Panc1 (cell line): ENCODE measurements at regions not wholly inside any gene's neighbourhood (a gene's known extent, or its start where the extent isn't known, plus 50 kb on each side); places are given as distances from the start of the nearest gene placed in this dataset.
"Not testable (repeated sequence)": the region's sequence is repeated elsewhere in the genome, so short reads cannot be mapped to it uniquely, and the experiment has no call there.

Experiments used
- ATAC-seq: fragments of 200-7000 bp; cut with Tn5 transposase; 2 replicates; pipeline ENCODE4 v1.9.1; 2020; ENCODE audit warnings: mild to moderate bottlenecking, moderate library complexity
- BruUV-seq: library from RNA; stranded (reverse); fragments of 400-500 nt; replicated peaks from 2 replicates; lab custom pipeline; 2021; lab: Mats Ljungman, UMichigan
- CTCF ChIA-PET: fragments of 300-600 bp; sonication (Branson Sonifier 250); formaldehyde crosslinking; loops from one replicate; lab custom pipeline; 2022; ENCODE audit warnings: antibody characterized with exemption; lab: Charles Lee
- POLR2A ChIA-PET: fragments of 300-600 bp; sonication (Branson Sonifier 250); formaldehyde crosslinking; loops from one replicate; lab custom pipeline; 2022; ENCODE audit warnings: antibody characterized with exemption; lab: Charles Lee
- DNase-seq: peaks from one replicate; pipeline ENCODE4 v3.0.0-alpha.2; 2010; ENCODE audit warnings: low read depth, low spot score
- H3K27ac ChIP-seq: 2 replicates; pipeline ENCODE4 v1.5.1; 2011; ENCODE audit warnings: mild to moderate bottlenecking, low read length, inconsistent platforms
- H3K27me3 ChIP-seq: fragments of 200-500 bp; sonication (Bioruptor generic); 2 replicates; pipeline ENCODE4 v1.6.0; 2014; ENCODE audit warnings: low read length, inconsistent platforms; ENCODE audit not compliant: control insufficient read depth, insufficient read depth
- H3K36me3 ChIP-seq: fragments of 200-500 bp; sonication (Bioruptor generic); 2 replicates; pipeline ENCODE4 v1.5.1; 2014; ENCODE audit warnings: inconsistent platforms, mild to moderate bottlenecking, low read length, moderate library complexity; ENCODE audit not compliant: control insufficient read depth, insufficient read depth
- H3K4me1 ChIP-seq: 2 replicates; pipeline ENCODE4 v1.5.1; 2011; ENCODE audit warnings: inconsistent platforms, mild to moderate bottlenecking, low read length, moderate library complexity; ENCODE audit not compliant: control insufficient read depth, insufficient read depth
- H3K4me3 ChIP-seq, 2 experiments: 2 replicates each; pipeline ENCODE4 v1.5.1; 2011 to 2012; ENCODE audit warnings: low read depth in 2 of 2, low read length in 2 of 2, mild to moderate bottlenecking in 2 of 2, inconsistent platforms in 1 of 2, moderate library complexity in 1 of 2
- H3K9me3 ChIP-seq: fragments of 200-500 bp; sonication (Bioruptor generic); 2 replicates; pipeline ENCODE4 v1.5.1; 2014; ENCODE audit warnings: low read depth, mild to moderate bottlenecking, inconsistent platforms, low read length, moderate library complexity; ENCODE audit not compliant: control insufficient read depth, insufficient read depth
- POLR2AphosphoS5 ChIP-seq: IDR thresholded peaks from 2 replicates; pipeline ENCODE4 v1.6.1; 2012; ENCODE audit warnings: mild to moderate bottlenecking, low read depth, low read length, moderate library complexity
- SIN3A ChIP-seq: IDR thresholded peaks from 2 replicates; pipeline ENCODE4 v1.6.1; 2012; ENCODE audit warnings: low read depth, mild to moderate bottlenecking, low read length, moderate library complexity, borderline replicate concordance; ENCODE audit not compliant: insufficient read depth
- TCF7L2 ChIP-seq: IDR thresholded peaks from 2 replicates; pipeline ENCODE4 v1.6.1; 2011; ENCODE audit warnings: mild to moderate bottlenecking, low read depth, low read length, inconsistent platforms
- in situ Hi-C: cut with HindIII; loops from 2 replicates; pipeline ENCODE4 v1.10.0; 2016; ENCODE audit warnings: low sequenced_read_pairs, low pct_unique_long_range_greater_than_20kb
- intact Hi-C: fragments of 100-400 bp; cut with micrococcal nuclease; formaldehyde crosslinking; loops from one replicate; pipeline ENCODE4 v1.10.0; 2022; ENCODE audit not compliant: unreplicated experiment
- TF ChIP-seq, protein P1 (sequence below), 2 experiments: IDR thresholded peaks; 2 replicates each; pipeline ENCODE4 v1.6.1; 2011 to 2012; ENCODE audit warnings: low read depth in 2 of 2, control low read depth in 1 of 2, low read length in 1 of 2, mild to moderate bottlenecking in 1 of 2, moderate library complexity in 1 of 2; ENCODE audit not compliant: insufficient read depth in 1 of 2
- TF ChIP-seq, protein P2 (sequence below): fragments of 450-650 bp; IDR thresholded peaks from 2 replicates; pipeline ENCODE4 v1.5.1; 2017; ENCODE audit warnings: mild to moderate bottlenecking

DNA sequence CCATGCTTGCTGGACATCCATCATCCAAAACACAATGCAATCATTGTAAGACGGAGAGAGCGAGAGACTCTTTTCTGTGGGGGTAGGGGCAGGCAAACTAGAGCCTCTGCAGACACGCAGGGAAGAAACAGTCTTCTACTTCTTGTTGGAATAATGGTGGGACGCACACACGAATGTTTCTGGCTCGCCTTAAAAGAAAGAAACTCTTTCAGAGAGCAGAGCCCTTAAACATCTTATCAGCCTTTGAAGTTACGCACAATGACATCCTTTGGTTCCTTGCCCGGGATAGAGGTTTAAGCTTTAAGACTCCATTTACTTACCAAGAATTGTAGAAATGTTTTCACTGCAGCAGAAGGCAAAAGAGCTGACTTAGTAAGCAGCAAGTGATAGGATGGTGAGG lies 133.8 kb upstream of the FOXN3 start:
- POLR2A ChIA-PET: no interaction called here
- DNase-seq (no peak), ATAC-seq (no peak)
- H3K36me3 ChIP-seq: no peaks in the 10 kb centered on the region
- H3K9me3 ChIP-seq: no peaks in the 10 kb centered on the region
- TF ChIP-seq TCF7L2: no peak
- TF ChIP-seq, protein P1, sequence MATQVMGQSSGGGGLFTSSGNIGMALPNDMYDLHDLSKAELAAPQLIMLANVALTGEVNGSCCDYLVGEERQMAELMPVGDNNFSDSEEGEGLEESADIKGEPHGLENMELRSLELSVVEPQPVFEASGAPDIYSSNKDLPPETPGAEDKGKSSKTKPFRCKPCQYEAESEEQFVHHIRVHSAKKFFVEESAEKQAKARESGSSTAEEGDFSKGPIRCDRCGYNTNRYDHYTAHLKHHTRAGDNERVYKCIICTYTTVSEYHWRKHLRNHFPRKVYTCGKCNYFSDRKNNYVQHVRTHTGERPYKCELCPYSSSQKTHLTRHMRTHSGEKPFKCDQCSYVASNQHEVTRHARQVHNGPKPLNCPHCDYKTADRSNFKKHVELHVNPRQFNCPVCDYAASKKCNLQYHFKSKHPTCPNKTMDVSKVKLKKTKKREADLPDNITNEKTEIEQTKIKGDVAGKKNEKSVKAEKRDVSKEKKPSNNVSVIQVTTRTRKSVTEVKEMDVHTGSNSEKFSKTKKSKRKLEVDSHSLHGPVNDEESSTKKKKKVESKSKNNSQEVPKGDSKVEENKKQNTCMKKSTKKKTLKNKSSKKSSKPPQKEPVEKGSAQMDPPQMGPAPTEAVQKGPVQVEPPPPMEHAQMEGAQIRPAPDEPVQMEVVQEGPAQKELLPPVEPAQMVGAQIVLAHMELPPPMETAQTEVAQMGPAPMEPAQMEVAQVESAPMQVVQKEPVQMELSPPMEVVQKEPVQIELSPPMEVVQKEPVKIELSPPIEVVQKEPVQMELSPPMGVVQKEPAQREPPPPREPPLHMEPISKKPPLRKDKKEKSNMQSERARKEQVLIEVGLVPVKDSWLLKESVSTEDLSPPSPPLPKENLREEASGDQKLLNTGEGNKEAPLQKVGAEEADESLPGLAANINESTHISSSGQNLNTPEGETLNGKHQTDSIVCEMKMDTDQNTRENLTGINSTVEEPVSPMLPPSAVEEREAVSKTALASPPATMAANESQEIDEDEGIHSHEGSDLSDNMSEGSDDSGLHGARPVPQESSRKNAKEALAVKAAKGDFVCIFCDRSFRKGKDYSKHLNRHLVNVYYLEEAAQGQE (IDR thresholded peaks at IDR 0.05; ENCODE audit: insufficient read depth in 1 of 2, low read depth in 2 of 2, low read length in 1 of 2): no peak
- CTCF ChIA-PET: no interaction called here
- intact Hi-C loops (no loop called here), in situ Hi-C loops (no loop called here)
- BruUV-seq: no TSS peak
- H3K4me1 ChIP-seq: no peaks in the 10 kb centered on the region
- H3K27ac ChIP-seq: no peak overlapping the region
- no peaks in the 10 kb centered on the region for H3K27me3 ChIP-seq
- H3K4me3 ChIP-seq: no peak overlapping the region

DNA sequence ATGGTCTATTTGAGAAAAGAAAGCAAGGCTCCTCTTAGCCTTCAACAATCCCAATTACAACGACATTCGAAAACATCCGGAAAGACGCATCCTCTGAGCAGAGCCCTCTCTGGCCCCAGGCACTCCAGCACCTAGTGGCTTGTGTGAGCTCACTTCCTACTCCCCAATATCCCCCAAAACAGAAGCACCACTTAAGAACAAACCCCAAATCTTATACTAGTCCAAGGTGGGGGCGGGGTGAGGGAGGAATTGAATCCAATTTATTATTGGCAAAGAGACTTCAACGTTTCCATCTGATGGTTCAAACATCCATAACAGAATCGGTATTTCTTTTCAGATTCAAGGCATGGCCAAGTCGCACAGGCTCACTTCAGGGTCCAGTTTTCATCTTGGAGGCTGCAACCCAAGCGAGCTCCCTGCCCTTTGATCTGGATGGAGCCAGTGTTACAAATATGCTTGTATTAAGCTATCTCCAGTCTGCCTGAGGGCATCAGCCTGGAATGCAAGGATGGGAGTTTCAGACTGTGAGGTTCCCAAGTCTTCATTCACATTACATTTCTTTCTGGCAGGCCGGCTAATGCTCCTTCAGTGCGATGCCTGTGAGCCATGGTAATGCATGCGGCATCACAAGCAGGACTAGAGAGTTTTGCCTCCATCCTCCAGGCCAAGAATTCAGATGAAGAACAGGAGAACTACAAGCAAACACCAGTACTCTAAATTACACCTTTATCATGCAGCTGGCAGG lies 132.5 kb upstream of the FOXN3 start:
- Histone ChIP-seq H3K4me3 (no peak overlapping the region), H3K27ac (no peak overlapping the region), H3K27me3 (no peaks in the 10 kb centered on the region), H3K4me1 (no peaks in the 10 kb centered on the region), H3K9me3 (no peaks in the 10 kb centered on the region), H3K36me3 (no peaks in the 10 kb centered on the region)
- TF ChIP-seq, protein P1 (IDR thresholded peaks at IDR 0.05; ENCODE audit: insufficient read depth in 1 of 2, low read depth in 2 of 2, low read length in 1 of 2): no peak
- TF ChIP-seq, protein P2, sequence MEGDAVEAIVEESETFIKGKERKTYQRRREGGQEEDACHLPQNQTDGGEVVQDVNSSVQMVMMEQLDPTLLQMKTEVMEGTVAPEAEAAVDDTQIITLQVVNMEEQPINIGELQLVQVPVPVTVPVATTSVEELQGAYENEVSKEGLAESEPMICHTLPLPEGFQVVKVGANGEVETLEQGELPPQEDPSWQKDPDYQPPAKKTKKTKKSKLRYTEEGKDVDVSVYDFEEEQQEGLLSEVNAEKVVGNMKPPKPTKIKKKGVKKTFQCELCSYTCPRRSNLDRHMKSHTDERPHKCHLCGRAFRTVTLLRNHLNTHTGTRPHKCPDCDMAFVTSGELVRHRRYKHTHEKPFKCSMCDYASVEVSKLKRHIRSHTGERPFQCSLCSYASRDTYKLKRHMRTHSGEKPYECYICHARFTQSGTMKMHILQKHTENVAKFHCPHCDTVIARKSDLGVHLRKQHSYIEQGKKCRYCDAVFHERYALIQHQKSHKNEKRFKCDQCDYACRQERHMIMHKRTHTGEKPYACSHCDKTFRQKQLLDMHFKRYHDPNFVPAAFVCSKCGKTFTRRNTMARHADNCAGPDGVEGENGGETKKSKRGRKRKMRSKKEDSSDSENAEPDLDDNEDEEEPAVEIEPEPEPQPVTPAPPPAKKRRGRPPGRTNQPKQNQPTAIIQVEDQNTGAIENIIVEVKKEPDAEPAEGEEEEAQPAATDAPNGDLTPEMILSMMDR: no peak
- TF ChIP-seq SIN3A: no peak
- no peak for TF ChIP-seq POLR2AphosphoS5
- TF ChIP-seq TCF7L2: no peak
- intact Hi-C loops: no loop called here
- BruUV-seq: no TSS peak
- DNase-seq: no peak
- in situ Hi-C loops: no loop called here
- no peak for ATAC-seq
- CTCF ChIA-PET: no interaction called here
- POLR2A ChIA-PET: no interaction called here

DNA sequence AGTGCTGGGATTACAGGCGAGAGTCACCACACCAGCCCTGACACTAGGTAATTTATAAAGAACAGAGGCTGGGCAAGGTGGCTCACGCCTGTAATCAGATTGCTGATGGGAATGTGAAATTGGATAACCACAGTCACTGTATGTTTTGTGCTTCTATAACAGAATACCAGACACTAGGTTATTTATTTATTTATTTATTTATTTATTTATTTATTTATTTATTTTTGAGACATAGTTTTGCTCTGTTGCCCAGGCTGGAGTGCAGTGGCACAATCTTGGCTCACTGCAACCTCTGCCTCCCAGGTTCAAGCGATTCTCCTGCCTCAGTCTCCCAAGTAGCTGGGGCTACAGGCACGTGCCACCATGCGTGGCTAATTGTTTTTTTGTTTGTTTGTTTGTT lies 130.0 kb upstream of the FOXN3 start:
- H3K9me3 ChIP-seq, POLR2A ChIA-PET: not testable (repeated sequence)

More for the DNA sequence above, 130.0 kb upstream of the FOXN3 start:
- DNase-seq, CTCF ChIA-PET, intact Hi-C loops, H3K4me1 ChIP-seq, ATAC-seq, BruUV-seq, H3K27ac ChIP-seq, H3K36me3 ChIP-seq, in situ Hi-C loops, H3K27me3 ChIP-seq, H3K4me3 ChIP-seq: not testable (repeated sequence)
